ENCODE measurements at regions not wholly inside any gene's neighbourhood (a gene's known extent, or its start where the extent isn't known, plus 50 kb on each side); places are given as distances from the start of the nearest gene placed in this dataset.
"Not testable (repeated sequence)": the region's sequence is repeated elsewhere in the genome, so short reads cannot be mapped to it uniquely, and the experiment has no call there.

GRCh38 chr2:133976659-133977058 lies 277.2 kb upstream of the MGAT5 start:
- no peak for DNase-seq (ENCODE audit: low spot score)

GRCh38 chr2:133977405-133977804 lies 276.5 kb upstream of the MGAT5 start:
- DNase-seq (ENCODE audit: low spot score) = no peak

- DNase-seq (ENCODE audit: low spot score) = no peak
Measured at GRCh38 chr2:133982256-133982655, 271.6 kb upstream of the MGAT5 start.

GRCh38 chr2:133985563-133985962 lies 268.3 kb upstream of the MGAT5 start:
- DNase-seq (ENCODE audit: low spot score) = no peak

- no peak for DNase-seq (ENCODE audit: low spot score)
Measured at GRCh38 chr2:133986081-133986837, 267.6 kb upstream of the MGAT5 start.

- no peak for DNase-seq (ENCODE audit: low spot score)
Measured at GRCh38 chr2:133986881-133987795, 266.7 kb upstream of the MGAT5 start.

GRCh38 chr2:133988316-133988891 lies 265.5 kb upstream of the MGAT5 start:
- DNase-seq (ENCODE audit: low spot score) = no peak

GRCh38 chr2:133991606-133992168 lies 262.2 kb upstream of the MGAT5 start:
- no peak for DNase-seq (ENCODE audit: low spot score)

- no peak for DNase-seq (ENCODE audit: low spot score)
Measured at GRCh38 chr2:133992454-133992853, 261.4 kb upstream of the MGAT5 start.

GRCh38 chr2:133993160-133993559 lies 260.7 kb upstream of the MGAT5 start:
- DNase-seq (ENCODE audit: low spot score) = no peak

GRCh38 chr2:133998726-133999125 lies 255.1 kb upstream of the MGAT5 start:
- DNase-seq (ENCODE audit: low spot score) = not testable (repeated sequence)

- no peak for DNase-seq (ENCODE audit: low spot score)
Measured at GRCh38 chr2:134002391-134002790, 251.5 kb upstream of the MGAT5 start.

- no peak for DNase-seq (ENCODE audit: low spot score)
Measured at GRCh38 chr2:134002921-134003320, 251.0 kb upstream of the MGAT5 start.

- DNase-seq (ENCODE audit: low spot score) = no peak
Measured at GRCh38 chr2:134004467-134004866, 249.4 kb upstream of the MGAT5 start.

- DNase-seq (ENCODE audit: low spot score) = no peak
Measured at GRCh38 chr2:134008837-134009236, 245.0 kb upstream of the MGAT5 start.

- DNase-seq (ENCODE audit: low spot score) = no peak
Measured at GRCh38 chr2:134009440-134009839, 244.4 kb upstream of the MGAT5 start.

GRCh38 chr2:134009906-134010305 lies 244.0 kb upstream of the MGAT5 start:
- not testable (repeated sequence) for DNase-seq (ENCODE audit: low spot score)

GRCh38 chr2:134011936-134012586 lies 241.8 kb upstream of the MGAT5 start:
- DNase-seq (ENCODE audit: low spot score) = no peak

- no peak for DNase-seq (ENCODE audit: low spot score)
Measured at GRCh38 chr2:134014196-134014960, 239.5 kb upstream of the MGAT5 start.

GRCh38 chr2:134019871-134020270 lies 234.0 kb upstream of the MGAT5 start:
- DNase-seq (ENCODE audit: low spot score) = no peak

GRCh38 chr2:134020608-134021007 lies 233.3 kb upstream of the MGAT5 start:
- DNase-seq (ENCODE audit: low spot score) = no peak
